ENCODE measurements at regions not wholly inside any gene's neighbourhood (a gene's known extent, or its start where the extent isn't known, plus 50 kb on each side); places are given as distances from the start of the nearest gene placed in this dataset.

DNA sequence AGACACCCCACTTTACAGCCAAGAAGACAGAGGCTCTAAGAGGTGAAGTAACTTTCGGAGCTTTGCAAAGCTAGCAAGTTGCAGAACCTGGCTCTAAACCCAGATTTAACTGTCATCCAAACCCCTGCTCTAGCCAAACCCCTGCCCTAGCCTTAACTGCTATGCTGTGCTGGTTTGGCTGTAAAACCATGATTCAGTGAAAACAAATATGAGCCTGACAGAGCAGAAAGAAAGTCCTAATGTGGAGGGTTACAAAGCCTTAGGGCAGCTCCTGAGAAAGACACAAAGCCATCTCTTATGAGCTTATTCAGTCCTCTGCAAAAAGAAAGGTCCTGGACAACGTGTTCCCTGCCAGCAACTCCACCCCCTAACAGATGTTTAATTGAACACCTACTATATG, 172.8 kb downstream of the KATNAL1 start:
- TF ChIP-seq, protein P1, sequence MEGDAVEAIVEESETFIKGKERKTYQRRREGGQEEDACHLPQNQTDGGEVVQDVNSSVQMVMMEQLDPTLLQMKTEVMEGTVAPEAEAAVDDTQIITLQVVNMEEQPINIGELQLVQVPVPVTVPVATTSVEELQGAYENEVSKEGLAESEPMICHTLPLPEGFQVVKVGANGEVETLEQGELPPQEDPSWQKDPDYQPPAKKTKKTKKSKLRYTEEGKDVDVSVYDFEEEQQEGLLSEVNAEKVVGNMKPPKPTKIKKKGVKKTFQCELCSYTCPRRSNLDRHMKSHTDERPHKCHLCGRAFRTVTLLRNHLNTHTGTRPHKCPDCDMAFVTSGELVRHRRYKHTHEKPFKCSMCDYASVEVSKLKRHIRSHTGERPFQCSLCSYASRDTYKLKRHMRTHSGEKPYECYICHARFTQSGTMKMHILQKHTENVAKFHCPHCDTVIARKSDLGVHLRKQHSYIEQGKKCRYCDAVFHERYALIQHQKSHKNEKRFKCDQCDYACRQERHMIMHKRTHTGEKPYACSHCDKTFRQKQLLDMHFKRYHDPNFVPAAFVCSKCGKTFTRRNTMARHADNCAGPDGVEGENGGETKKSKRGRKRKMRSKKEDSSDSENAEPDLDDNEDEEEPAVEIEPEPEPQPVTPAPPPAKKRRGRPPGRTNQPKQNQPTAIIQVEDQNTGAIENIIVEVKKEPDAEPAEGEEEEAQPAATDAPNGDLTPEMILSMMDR (IDR thresholded peaks at IDR 0.05): no peak
- TF ChIP-seq EP300 (IDR thresholded peaks at IDR 0.05) (no peak), POLR2AphosphoS5 (IDR thresholded peaks at IDR 0.05) (no peak), POLR2A (IDR thresholded peaks at IDR 0.05) (no peak)
